GM18870 (cell line): ENCODE measurements at regions not wholly inside any gene's neighbourhood (a gene's known extent, or its start where the extent isn't known, plus 50 kb on each side); places are given as distances from the start of the nearest gene placed in this dataset.
A peak's percentile ranks its signal among the peaks of the same experiment; 100 is the strongest.
"Not testable (repeated sequence)": the region's sequence is repeated elsewhere in the genome, so short reads cannot be mapped to it uniquely, and the experiment has no call there.

ENCODE experiments used
- ATAC-seq: cut with Tn5 transposase; IDR thresholded peaks from one replicate; pipeline ENCODE4 v1.9.1; 2021; ENCODE audit warnings: moderate library complexity; ENCODE audit not compliant: unreplicated experiment

DNA sequence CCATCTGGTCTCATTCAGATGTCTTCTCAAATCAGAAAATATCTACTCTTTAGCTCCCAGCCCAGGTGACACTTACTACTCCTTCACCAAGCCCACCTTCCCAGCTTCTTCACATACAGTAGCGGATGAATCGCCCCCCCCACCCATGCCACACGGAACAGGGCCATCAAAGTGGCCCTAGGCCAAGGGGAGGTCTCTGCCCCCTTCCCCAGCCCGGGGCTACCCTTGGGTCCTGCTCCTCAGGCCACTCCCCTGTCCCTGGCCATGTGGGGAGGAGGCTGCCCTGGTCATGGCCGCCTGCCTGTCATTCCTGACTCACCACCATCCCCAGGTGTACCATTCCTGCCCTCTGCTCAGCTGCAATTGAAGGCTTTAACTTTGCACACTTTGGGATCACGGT lies 142.8 kb downstream of the NECTIN1 start:
- ATAC-seq: no peak

DNA sequence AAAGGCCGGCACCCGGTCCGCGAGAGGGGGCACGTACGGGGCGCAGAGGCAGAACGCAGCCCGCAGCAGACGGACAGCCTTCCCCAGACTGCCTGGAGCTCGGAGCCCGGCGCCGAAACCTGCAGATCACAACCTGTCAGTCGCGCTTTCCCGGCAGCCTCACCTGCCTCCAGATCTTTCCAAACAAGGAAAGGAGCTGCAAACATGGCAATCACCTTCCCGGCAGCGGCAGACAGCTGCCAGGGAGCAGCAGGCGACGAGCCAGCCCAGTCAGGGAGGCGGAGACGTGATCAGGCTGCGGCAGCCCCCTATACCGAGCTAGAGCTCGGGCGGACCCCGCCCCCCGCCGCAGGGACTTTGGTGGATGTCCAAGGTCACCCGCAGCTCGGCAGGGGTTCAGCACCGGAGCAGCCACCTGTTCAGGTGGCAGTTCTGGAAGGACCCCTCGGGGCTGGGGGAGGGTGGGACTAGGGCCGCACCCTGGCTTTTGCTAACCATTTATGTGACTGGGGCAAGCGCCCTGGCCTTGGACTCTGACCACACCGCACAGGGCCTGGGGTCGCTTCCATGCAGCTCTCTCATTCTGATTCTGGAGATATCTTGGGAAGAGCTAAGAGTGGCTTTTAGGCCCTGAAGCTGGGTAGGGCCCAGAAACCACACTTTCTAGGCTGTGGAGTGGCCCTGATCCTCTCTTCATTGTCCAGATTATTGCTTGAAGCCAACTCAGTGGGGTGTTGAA lies 143.8 kb downstream of the NECTIN1 start:
- ATAC-seq: no peak

DNA sequence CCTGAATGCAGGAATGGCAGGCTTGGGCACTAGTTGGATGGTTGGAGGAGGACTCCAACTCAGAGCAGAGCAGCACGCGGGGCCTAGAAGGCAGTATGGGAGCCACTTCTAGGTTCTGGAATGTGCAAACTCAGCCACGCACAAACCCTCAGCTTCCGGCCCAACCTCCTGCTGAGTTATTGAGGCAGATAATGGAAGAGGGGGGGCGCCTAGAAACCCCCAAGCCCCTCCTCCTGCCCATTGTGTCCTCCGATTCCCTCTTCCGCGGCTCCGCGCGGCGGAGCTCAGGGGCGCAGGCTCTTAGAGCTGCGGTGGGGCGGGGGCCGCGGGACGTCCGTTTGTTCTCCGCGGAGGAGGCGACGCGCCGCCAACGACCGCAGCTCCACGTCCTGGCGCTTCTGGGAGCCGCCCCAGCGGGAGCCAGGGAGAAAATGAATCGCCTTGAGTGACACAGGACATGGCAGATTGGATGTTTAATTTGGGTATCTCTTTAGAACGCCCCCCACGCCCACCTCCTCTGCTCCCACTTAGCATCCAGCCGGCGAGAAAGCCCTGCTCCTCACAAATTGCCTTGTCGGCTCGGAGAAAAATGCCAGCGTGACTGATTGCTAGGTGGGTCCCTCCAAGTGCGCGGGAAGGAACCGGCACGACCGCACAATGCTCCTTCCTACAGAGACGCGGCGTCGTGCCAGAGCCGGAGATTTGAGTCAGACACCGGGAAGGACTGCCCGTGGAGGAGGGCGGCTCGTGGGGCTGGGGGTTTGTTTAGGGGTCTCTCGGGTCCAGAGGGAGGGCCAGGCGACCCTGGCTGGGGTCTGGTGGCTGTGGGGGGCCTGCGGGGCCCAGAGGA lies 144.6 kb downstream of the NECTIN1 start:
- no peak for ATAC-seq

DNA sequence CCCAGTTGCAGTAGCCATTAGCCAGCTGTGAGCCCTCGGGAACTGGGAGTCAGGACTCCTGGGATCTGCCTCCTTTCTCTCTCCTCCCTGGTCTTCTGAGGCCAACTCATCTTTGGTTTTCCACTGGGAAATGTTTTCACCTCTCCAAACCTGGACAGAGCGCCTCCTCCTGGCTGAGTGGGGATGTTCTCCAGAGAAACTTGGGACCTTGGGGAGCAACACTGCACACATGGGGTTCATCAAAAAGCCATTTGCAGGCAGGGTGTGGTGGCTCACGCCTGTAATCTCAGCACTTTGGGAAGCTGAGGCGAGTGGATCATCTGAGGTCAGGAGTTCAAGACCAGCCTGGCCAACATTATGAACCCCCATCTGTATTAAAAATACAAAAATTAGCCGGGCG lies 145.4 kb downstream of the NECTIN1 start:
- ATAC-seq: no peak

DNA sequence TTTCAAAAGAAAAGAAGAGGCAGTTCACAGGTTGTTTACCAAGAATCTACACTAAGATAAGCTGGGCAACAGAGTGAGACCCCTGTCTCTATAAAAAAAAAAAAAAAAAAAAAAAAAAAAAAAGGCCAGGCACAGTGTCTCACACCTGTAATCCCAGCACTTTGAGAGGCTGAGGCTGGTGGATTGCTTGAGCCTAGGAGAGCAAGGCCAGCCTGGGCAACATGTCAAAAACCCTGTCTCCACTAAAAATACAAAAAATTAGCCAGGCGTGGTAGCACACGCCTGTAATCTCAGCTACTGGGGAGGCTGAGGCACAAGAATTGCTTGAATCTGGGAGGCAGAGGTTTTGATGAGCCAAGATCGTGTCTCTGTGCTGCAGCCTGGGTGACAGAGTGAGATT lies 147.6 kb downstream of the NECTIN1 start:
- ATAC-seq: not testable (repeated sequence)

DNA sequence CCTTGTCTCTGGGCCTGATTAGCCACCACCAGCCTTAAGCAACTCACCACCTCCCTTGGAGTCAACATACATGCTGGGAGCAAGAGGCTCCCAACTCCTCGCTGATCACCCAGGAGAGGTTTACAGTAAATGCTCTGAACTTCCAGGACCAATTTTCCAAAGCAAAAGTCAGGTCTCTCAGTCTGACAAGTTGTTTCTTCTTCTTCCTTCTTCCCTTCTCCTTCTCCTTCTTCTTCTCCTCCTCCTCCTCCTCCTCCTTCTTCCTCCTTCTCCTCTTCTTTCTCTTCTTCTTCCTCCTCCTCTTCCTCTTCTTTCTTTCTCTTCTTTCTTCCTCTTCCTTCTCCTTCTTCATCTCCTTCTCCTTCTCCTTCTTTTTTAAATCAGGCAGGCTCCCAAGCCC lies 148.2 kb downstream of the NECTIN1 start:
- no peak for ATAC-seq

DNA sequence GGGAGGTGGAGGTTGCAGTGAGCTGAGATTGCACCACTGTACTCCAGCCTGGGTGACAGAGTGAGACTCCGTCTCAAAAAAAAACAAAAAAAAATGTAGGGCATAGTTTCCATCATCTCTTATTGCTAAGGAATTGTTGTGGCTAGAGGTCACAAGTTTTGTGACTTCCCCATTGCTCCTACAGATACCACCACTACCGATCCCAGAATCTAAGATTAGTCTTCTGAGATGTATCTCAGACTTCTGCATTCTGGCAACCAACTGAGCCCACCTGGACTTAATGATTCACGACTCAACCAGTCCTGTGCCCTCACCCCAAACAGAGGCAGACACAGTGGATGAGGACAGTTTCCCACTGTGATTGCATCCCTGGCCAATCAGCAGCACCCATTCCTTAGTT lies 148.9 kb downstream of the NECTIN1 start:
- no peak for ATAC-seq

DNA sequence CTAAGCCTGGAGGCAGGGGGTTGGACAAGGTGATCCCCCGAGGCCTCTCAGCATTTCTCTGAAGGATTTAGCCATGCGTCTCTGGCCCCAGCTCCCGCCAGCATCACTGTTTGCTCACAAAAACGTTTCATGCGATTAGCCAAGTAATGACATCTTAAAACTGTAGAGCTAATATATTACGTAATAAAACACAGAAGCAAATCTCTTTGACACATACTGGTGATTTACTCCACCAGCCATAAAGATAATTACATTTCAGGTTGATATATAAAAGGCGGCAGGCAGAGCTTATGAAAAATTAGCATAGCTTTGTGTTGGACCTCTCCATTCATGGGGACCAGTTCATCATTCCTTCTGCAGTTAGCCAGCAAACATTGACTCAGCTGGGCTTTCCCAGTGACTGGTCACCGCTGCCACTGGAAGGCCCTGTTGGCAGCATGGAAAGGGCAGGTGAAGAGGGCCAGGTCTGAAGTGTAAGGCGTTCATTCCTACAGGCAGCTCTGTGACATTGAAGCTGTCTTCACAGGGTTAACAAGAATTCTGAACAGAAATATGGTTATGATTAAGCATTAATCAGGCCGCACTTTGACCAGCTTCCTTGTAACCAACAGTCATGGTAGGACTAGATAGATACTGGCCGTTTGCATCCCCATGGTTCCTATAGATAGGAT lies 150.3 kb downstream of the NECTIN1 start:
- ATAC-seq: no peak

DNA sequence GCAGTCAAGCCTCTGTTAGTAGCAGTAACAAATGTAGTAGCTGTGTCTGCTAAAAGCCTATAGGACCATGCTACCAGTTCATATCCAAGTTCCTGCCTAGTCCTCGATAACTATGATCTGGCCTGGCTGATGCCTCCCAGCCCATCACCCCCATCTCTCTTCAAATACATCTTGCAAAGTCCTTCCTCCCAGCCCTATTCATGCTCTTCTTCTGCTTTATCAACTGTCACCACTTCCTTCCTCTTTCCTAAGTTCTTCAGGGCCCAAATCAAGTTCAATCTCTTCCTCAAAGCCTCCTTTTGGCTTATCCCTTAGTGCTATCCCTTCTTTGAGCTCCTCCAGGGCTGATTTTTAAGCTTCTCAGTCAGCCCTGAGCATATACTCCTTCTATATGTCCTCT lies 150.9 kb upstream of the THY1 start:
- no peak for ATAC-seq

DNA sequence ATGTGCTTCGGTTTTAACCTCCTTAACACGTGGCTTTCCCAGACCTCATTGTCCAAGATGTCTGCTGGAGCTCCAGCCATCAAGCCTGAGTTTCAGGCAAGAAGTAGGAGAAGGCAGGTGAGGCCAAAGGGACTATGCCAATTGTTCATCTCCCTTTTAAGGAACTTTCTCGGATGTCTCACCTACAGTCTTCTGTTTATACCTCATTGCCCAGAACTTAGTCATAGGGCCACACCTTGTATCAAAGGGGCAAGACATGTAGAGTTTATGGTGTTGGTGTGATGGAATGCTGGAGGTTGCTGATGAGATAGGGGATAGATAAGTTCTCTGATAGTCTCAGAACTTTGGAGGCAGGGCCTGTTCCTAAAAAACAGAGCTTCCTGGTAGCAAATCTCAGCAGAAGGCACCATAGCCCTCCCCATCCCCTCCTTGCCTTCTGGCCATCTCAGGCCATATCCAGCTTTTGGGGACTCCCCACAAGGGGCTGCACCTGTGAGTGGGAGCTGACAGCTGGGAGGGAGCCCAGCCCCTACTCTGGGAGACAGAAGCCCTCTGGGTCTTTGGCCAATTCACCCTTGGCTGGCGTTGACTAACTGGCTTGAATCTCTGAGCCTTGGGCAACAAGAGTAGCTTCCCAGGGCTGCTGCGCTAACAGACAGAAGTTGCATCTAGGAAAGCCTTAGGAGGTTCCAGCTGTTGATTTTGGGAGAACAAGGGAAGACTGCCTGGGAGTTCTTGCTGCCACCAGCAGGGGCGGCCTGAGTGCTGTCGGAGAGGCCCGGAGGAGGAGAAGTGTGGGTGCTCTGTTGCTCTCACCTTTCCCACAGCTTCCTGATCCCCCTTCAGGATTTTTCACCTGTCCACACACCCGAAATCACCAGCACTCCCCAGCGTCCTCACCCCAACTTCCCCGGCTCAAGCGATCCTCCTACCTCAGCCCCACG lies 149.8 kb upstream of the THY1 start:
- no peak for ATAC-seq

DNA sequence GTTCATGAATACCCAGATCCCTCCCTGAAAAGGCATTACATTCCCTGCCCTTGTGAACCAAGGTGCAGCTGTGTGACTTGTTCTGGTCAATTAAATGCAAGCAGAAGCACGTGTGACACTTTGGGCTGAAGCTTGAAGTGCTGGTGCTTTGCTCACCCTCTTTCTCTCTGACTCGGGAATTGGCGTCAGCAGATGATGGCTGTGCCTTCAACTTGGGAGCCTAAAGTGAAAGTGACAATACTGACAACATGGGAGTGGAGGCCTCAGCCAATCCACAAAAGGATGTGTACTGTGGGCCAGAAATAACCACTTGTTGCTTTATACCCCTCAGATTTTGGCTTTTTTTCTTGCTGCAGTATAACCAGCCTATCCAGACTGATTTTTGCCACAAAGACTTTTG lies 148.3 kb upstream of the THY1 start:
- ATAC-seq: no peak

DNA sequence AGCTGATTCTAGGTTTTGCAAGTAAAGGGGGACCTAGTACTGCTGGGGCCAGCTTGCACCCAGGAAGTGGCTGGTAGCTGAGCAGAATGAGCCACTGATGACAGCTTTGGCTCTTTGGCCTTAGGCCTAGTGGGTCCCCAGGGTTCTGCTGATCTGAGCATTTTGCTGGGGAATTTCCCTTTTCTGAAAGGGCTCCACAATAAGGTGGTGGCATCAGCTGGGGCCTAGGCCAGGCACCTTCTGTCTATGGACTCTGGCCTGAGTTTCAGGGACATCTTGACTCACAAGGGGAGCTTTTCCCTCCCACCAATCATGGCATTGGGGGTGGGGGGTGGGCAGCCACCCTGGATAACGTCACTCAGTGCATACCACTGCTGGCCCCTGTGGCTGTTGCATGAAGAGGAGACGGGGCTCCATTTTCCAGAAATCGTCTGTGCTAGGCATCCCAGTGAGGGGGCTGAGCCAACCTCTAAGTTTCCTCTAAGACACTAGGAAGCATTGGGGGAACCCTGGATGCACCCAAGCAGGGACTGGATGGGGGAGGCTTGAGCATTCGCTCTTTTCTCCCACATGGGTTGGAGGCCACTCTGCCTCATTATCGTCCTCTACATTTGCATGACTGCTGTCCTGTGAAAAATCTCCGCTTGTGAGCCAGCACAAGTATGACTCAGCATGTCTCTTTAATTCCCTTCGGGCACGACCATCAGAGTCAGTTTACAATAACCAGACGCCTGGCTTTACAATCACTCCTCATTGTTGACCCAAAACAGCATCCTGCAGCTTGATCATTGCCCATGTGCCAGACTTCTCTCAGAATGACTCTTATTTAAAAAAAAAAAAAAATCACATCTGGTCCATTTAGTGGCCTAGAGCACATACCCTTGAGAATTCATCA lies 145.0 kb upstream of the THY1 start:
- peak; percentile 55 for ATAC-seq

DNA sequence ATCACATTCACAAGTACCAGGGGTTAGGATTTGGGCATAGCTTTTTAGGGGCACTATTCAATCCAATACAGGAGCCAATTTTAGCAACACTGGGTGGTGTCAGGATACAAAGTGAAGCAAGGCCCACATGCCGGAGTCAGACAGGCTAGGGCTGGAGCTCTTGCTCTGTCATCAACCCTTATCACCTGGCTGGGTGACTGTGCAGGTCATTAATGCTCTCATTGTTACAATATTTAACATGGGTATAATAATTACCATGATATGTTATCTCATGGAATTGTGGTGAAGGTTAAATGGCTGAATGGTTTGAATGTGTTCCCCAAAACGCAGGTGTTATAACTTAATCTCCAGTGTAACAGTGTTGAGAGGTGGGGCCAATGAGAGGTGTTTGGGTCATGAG lies 143.3 kb upstream of the THY1 start:
- ATAC-seq: no peak

DNA sequence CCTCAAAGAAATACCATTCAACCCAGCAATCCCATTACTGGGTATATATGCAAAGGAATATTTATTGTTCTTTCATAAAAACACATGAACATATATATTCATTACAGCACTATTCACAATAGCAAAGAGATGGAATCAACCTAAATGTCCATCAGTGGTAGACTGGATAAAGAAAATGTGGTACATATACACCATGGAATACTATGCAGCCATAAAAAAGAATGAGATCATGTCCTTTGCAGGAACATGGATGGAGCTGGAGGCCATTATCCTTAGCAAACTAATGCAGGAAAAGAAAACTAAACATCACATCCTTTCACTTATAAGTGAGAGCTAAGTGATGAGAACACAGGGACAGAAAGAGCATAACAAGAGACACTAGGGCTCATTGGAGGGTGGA lies 142.7 kb upstream of the THY1 start:
- ATAC-seq: not testable (repeated sequence)

DNA sequence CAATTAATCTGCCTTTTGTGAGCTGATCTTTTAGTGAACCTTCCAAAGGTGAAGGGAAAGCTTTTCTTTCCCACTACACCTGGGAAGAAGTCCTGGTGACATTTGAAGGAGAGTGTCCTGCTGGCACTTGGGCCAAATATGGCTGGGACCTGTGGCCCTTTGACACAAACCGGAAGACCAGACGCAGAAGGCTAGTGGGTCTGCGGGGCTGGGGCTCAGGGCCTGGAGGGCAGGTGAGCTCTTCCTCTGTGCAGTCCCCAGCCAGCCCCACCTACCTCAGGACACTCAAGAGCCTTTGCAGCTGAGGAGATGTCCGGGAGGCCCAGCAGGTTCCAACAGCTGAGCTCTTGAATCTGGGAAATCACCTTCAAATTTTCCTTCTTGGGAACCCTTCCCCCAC lies 138.0 kb upstream of the THY1 start:
- ATAC-seq: no peak

DNA sequence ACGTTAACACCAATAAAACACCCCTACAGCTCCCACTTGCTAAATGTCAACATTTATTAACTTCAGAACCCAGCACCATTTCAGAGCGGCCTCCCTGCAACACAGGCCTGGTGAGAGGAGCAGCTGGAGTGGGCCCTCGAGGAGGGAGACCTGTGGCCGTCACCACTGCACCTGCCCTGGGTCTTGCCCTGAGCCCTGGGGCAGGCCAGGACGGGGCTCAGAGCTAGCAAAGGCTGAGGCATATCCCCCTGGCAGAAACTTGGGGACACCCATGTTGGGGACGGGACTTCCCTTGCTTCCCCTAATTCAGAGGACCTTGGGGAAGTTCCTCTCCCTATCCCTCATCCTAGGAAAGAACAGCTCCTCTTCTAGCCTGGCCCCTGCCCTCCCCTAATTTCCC lies 137.3 kb upstream of the THY1 start:
- ATAC-seq: no peak

DNA sequence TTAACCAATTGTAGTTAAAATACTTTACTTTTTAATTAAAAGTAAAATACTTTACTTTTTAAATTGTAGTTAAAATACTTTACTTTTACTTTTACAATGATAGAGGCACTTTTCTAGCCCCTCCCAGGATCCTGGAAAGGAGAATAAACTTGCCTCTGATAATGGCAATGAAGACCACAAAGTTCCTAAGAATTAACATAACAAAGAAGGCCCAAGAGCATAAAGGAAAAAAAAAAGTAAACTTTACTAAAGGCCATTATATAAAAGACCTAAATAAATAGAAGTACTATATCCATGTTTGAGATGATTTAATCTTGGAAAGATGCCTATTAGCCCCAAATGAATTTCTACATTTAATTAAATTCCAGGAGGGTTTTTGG lies 129.1 kb upstream of the THY1 start:
- ATAC-seq: no peak

DNA sequence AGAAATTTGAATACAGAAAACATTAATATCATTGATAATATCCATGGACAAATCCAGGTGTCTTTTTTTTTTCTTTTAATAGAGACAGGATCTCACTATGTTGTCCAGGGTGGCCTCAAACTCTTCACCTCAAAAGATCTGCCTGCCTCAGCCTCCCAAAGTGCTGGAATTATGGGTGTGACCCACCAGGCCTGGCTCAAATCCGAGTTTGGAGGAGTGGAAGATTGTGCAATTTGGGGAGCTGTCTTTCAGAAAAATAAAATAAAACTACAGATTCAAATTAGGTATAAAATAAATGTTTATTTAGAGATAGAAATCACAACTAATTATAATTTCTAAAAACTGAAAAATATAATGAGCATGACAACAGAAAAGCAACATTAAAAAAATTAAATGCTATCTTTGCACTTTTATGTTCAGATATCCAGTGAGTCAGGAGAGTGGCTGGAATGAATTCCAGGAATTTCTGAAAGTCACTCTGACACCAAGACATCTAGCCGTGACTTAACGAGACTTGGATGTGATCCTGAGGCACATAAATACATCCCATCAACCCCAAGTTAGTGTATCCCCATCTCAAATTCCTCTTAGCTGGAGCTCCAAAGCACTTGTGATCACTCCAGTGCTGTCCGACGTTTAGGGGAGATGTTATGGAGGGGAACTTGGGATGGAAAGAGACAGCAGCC lies 128.6 kb upstream of the THY1 start:
- ATAC-seq: no peak

DNA sequence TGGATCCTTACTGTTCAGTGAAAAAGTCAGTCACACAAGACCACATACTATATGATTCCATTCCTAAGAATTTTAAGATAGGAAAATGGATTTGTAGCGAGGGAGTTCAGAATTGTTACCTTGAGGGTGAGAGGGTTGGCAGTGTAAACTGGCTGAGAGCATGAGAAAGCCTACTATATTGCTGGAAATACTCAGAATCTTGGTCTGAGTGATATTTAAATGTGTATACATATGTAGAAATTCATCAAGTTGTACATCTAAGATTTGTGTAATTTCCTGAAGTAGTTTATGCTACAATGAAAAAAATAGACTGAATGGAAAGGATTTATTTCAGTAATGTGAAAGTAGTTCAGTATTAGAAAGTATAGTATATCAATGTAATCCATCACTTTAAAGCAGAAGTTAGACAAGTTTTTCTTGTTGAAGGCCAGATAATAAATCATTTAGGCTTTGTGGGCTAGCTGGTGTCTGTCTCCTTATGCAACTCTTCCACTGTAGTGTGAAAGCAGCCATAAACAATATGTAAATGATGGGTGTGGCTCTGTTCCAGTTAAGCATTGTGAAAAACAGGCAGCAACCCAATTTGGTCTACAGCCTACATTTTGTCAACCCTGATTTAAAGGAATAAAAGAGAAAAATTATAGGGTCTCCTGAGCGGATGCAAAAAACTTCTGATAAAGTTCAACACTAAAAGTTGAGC lies 127.2 kb upstream of the THY1 start:
- no peak for ATAC-seq
